Mucosa of descending colon (tissue), 3 donors: ENCODE measurements at regions not wholly inside any gene's neighbourhood (a gene's known extent, or its start where the extent isn't known, plus 50 kb on each side); places are given as distances from the start of the nearest gene placed in this dataset.
A peak's percentile ranks its signal among the peaks of the same experiment; 100 is the strongest.
"Not testable (repeated sequence)": the region's sequence is repeated elsewhere in the genome, so short reads cannot be mapped to it uniquely, and the experiment has no call there.

Source experiments
- ATAC-seq: fragments of 200-7000 bp; cut with Tn5 transposase; one replicate; pipeline ENCODE4 v1.9.1; 2020; ENCODE audit warnings: mild to moderate bottlenecking, moderate library complexity
- DNase-seq, 3 donors: peaks; one replicate each; pipeline ENCODE4 v3.0.0-alpha.2; 2020
- H3K36me3 ChIP-seq: fragments of 200-600 bp; one replicate; pipeline ENCODE4 v1.8.0; 2021; ENCODE audit warnings: low read depth, mild to moderate bottlenecking
- H3K4me1 ChIP-seq: fragments of 200-600 bp; one replicate; pipeline ENCODE4 v1.8.0; 2021; ENCODE audit warnings: low read depth, mild to moderate bottlenecking
- H3K4me3 ChIP-seq: fragments of 200-600 bp; one replicate; pipeline ENCODE4 v1.8.0; 2021; ENCODE audit warnings: mild to moderate bottlenecking
- H3K9me3 ChIP-seq: fragments of 200-600 bp; one replicate; pipeline ENCODE4 v1.8.0; 2021; ENCODE audit warnings: mild to moderate bottlenecking
- CTCF ChIP-seq: fragments of 200-600 bp; IDR thresholded peaks from one replicate; pipeline ENCODE4 v1.8.0; 2022; ENCODE audit warnings: antibody characterized with exemption, mild to moderate bottlenecking
- intact Hi-C, 2 donors: fragments of 100-400 bp; cut with DNase I in 1 of 2; cut with micrococcal nuclease in 1 of 2; formaldehyde crosslinking; loops; one replicate each; pipeline versions ENCODE4 v1.11.0 to v1.11.1; 2022; cut with DNase I, micrococcal nuclease
- donor health status: DM: no; HTN: no; CAD: no; lungs with moderate emphysema.
- donor health status: DM: no; HTN: no; CAD: no.
- donor health status: DM: no; HTN: yes; CAD: no.

GRCh38 chr2:105487142-105488069 lies 88.6 kb upstream of the FHL2 start:
- no peaks in the 10 kb centered on the region for H3K9me3 ChIP-seq
- DNase-seq: peak in 2 of 3 donors; percentile 38 to 51
- no peak for TF ChIP-seq CTCF
- no peak overlapping the region for H3K4me3 ChIP-seq
- intact Hi-C loops: no loop called here
- ATAC-seq: no peak
- no peaks in the 10 kb centered on the region for H3K4me1 ChIP-seq
- H3K36me3 ChIP-seq: no peaks in the 10 kb centered on the region

GRCh38 chr2:105486762-105487141 lies 87.9 kb upstream of the FHL2 start:
- TF ChIP-seq CTCF: no peak
- intact Hi-C loops: no loop called here
- Histone ChIP-seq H3K4me1 (no peaks in the 10 kb centered on the region), H3K9me3 (no peaks in the 10 kb centered on the region), H3K4me3 (no peak overlapping the region), H3K36me3 (no peaks in the 10 kb centered on the region)
- no peak for DNase-seq
- no peak for ATAC-seq

- ATAC-seq: no peak
- Histone ChIP-seq H3K9me3 (no peaks in the 10 kb centered on the region), H3K36me3 (no peaks in the 10 kb centered on the region), H3K4me1 (no peaks in the 10 kb centered on the region), H3K4me3 (no peak overlapping the region)
- intact Hi-C loops: no loop called here
- TF ChIP-seq CTCF: no peak
- no peak for DNase-seq
These were observed 79.8 kb upstream of the FHL2 start for GRCh38 chr2:105478670-105479069.

GRCh38 chr2:105477050-105477620 lies 78.3 kb upstream of the FHL2 start:
- intact Hi-C loops, H3K4me3 ChIP-seq, H3K36me3 ChIP-seq, H3K9me3 ChIP-seq, DNase-seq, H3K4me1 ChIP-seq: not testable (repeated sequence)
- ATAC-seq: peak; percentile 38

- TF ChIP-seq CTCF: no peak
- intact Hi-C loops: no loop called here
- Histone ChIP-seq H3K4me3 (no peak overlapping the region), H3K9me3 (no peaks in the 10 kb centered on the region), H3K4me1 (no peaks in the 10 kb centered on the region), H3K36me3 (no peaks in the 10 kb centered on the region)
- no peak for DNase-seq
- no peak for ATAC-seq
These were observed 74.2 kb upstream of the FHL2 start for GRCh38 chr2:105473011-105473410.

- no peaks in the 10 kb centered on the region for H3K9me3 ChIP-seq
- TF ChIP-seq CTCF: no peak
- ATAC-seq (no peak), DNase-seq (no peak)
- intact Hi-C loops: no loop called here
- no peak overlapping the region for H3K4me3 ChIP-seq
- no peaks in the 10 kb centered on the region for H3K36me3 ChIP-seq
- H3K4me1 ChIP-seq: no peaks in the 10 kb centered on the region
These were observed 72.1 kb upstream of the FHL2 start for GRCh38 chr2:105470979-105471378.
